DOHH2 (cell line): ENCODE measurements at regions not wholly inside any gene's neighbourhood (a gene's known extent, or its start where the extent isn't known, plus 50 kb on each side); places are given as distances from the start of the nearest gene placed in this dataset.
"Not testable (repeated sequence)": the region's sequence is repeated elsewhere in the genome, so short reads cannot be mapped to it uniquely, and the experiment has no call there.

Source experiments
- CTCF ChIP-seq: fragments of 200-600 bp; sonication (generic); IDR thresholded peaks from one replicate; pipeline ENCODE4 v1.5.1; 2014; ENCODE audit warnings: antibody characterized with exemption, mild to moderate bottlenecking, low read depth, low read length; ENCODE audit not compliant: poor library complexity, severe bottlenecking
- EZH2phosphoT487 ChIP-seq: fragments of 200-600 bp; sonication (generic); IDR thresholded peaks from 2 replicates; pipeline ENCODE4 v1.6.1; 2017; ENCODE audit warnings: borderline replicate concordance, mild to moderate bottlenecking, antibody characterized with exemption, low read length, moderate library complexity, mixed read lengths

DNA sequence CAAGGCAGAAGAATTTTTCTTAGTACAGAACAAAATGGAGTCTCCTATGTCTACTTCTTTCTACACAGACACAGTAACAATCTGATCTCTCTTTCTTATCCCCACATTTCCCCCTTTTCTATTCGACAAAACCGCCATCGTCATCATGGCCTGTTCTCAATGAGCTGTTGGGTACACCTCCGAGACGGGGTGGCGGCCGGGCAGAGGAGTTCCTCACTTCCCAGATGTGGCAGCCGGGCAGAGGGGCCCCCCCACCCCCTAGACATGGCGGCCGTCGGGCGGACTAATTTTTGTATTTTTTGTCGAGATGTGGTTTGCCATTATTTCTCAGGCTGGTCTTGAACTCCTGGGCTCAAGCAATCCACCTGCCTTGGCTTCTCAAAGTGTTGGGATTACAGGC lies 198.4 kb upstream of the PELI2 start:
- not testable (repeated sequence) for TF ChIP-seq CTCF, EZH2phosphoT487
